IMR-90 (cell line): ENCODE measurements at regions not wholly inside any gene's neighbourhood (a gene's known extent, or its start where the extent isn't known, plus 50 kb on each side); places are given as distances from the start of the nearest gene placed in this dataset.

Source experiments
- ATAC-seq: fragments of 200-7000 bp; cut with Tn5 transposase; 2 replicates; pipeline ENCODE4 v1.9.1; 2020; ENCODE audit warnings: low read depth, mild to moderate bottlenecking, moderate library complexity
- BruUV-seq: library from RNA; stranded (reverse); fragments of 400-500 nt; replicated peaks from 2 replicates; lab custom pipeline; 2021; lab: Mats Ljungman, UMichigan
- CTCF ChIA-PET: fragments of 300-600 bp; formaldehyde crosslinking; extraction: SDS; loops from one replicate; lab custom pipeline; 2021; ENCODE audit warnings: antibody characterized with exemption; lab: Yijun Ruan, JAX
- POLR2A ChIA-PET: fragments of 300-600 bp; sonication (Branson Sonifier 250); formaldehyde crosslinking; loops from one replicate; lab custom pipeline; 2022; ENCODE audit warnings: antibody characterized with exemption; ENCODE audit not compliant: unreplicated experiment; lab: Charles Lee
- DNase-seq: peaks from one replicate; pipeline ENCODE4 v3.0.0; 2013
- H2AFZ ChIP-seq: replicated peaks from 2 replicates; pipeline ENCODE3; 2013; ENCODE audit warnings: low read length, mild to moderate bottlenecking; ENCODE audit not compliant: poor library complexity
- H2AK5ac ChIP-seq: 2 replicates; pipeline ENCODE4 v1.6.1; 2013; ENCODE audit warnings: low read depth, low read length, inconsistent platforms
- H2AK9ac ChIP-seq: replicated peaks from 2 replicates; pipeline ENCODE3; 2013; ENCODE audit warnings: mild to moderate bottlenecking, low read depth, low read length, moderate library complexity; ENCODE audit not compliant: poor library complexity
- H2BK120ac ChIP-seq: 2 replicates; pipeline ENCODE4 v1.6.1; 2013; ENCODE audit warnings: low read depth, low read length, inconsistent platforms
- H2BK15ac ChIP-seq: 3 replicates; pipeline ENCODE4 v1.6.1; 2013; ENCODE audit warnings: low read depth, low read length, inconsistent platforms
- H2BK20ac ChIP-seq: 2 replicates; pipeline ENCODE4 v1.6.1; 2013; ENCODE audit warnings: low read depth, mild to moderate bottlenecking, inconsistent platforms, low read length, moderate library complexity
- H2BK5ac ChIP-seq: 2 replicates; pipeline ENCODE4 v1.6.1; 2013; ENCODE audit warnings: mild to moderate bottlenecking, low read depth, low read length, inconsistent platforms; ENCODE audit not compliant: poor library complexity, severe bottlenecking
- H3K14ac ChIP-seq: replicated peaks from 2 replicates; pipeline ENCODE4 v1.6.1; 2013; ENCODE audit warnings: low read depth, low read length, inconsistent platforms
- H3K18ac ChIP-seq: 2 replicates; pipeline ENCODE4 v1.6.1; 2013; ENCODE audit warnings: low read depth, low read length, control low read depth
- H3K23ac ChIP-seq: 2 replicates; pipeline ENCODE4 v1.6.1; 2013; ENCODE audit warnings: low read depth, low read length, inconsistent platforms
- H3K27ac ChIP-seq: 2 replicates; pipeline ENCODE4 v1.5.1; 2013; ENCODE audit warnings: mild to moderate bottlenecking, control low read depth, low read length; ENCODE audit not compliant: insufficient read depth
- H3K27me3 ChIP-seq: 2 replicates; pipeline ENCODE4 v1.6.1; 2013; ENCODE audit warnings: low read length; ENCODE audit not compliant: control insufficient read depth, insufficient read depth
- H3K36me3 ChIP-seq: 2 replicates; pipeline ENCODE4 v1.6.1; 2013; ENCODE audit warnings: low read length, mixed read lengths; ENCODE audit not compliant: control insufficient read depth, insufficient read depth
- H3K4ac ChIP-seq: 2 replicates; pipeline ENCODE4 v1.6.1; 2013; ENCODE audit warnings: low read depth, low read length, inconsistent platforms
- H3K4me1 ChIP-seq: 2 replicates; pipeline ENCODE4 v1.6.1; 2013; ENCODE audit warnings: low read length, mixed read lengths; ENCODE audit not compliant: control insufficient read depth, insufficient read depth
- H3K4me2 ChIP-seq: 2 replicates; pipeline ENCODE4 v1.6.1; 2013; ENCODE audit warnings: low read depth, mild to moderate bottlenecking, control low read depth, low read length, moderate library complexity
- H3K4me3 ChIP-seq: 2 replicates; pipeline ENCODE4 v1.5.1; 2013; ENCODE audit warnings: low read depth, mild to moderate bottlenecking, control low read depth, low read length, moderate library complexity; ENCODE audit not compliant: insufficient read depth
- H3K56ac ChIP-seq: 2 replicates; pipeline ENCODE4 v1.6.1; 2013; ENCODE audit warnings: low read length, inconsistent platforms; ENCODE audit not compliant: insufficient read depth; ENCODE audit errors: extremely low read depth
- H3K79me1 ChIP-seq, 2 experiments: 2 replicates each; pipeline ENCODE4 v1.6.1; 2013; ENCODE audit warnings: low read length in 2 of 2, inconsistent platforms in 1 of 2, low read depth in 1 of 2
- H3K9ac ChIP-seq: 2 replicates; pipeline ENCODE4 v1.6.1; 2013; ENCODE audit warnings: low read depth, low read length, control low read depth
- H3K9me1 ChIP-seq: 2 replicates; pipeline ENCODE4 v1.6.1; 2013; ENCODE audit warnings: low read length, inconsistent platforms; ENCODE audit not compliant: insufficient read depth
- H3K9me3 ChIP-seq: 2 replicates; pipeline ENCODE4 v1.6.1; 2013; ENCODE audit warnings: low read length; ENCODE audit not compliant: control insufficient read depth, insufficient read depth
- H4K20me1 ChIP-seq: 2 replicates; pipeline ENCODE4 v1.6.1; 2013; ENCODE audit warnings: low read length, inconsistent platforms; ENCODE audit not compliant: insufficient read depth
- H4K5ac ChIP-seq: 2 replicates; pipeline ENCODE4 v1.6.1; 2013; ENCODE audit warnings: mild to moderate bottlenecking, low read depth, low read length, control low read depth
- H4K8ac ChIP-seq, 2 experiments: 2 replicates each; pipeline ENCODE4 v1.6.1; 2013; ENCODE audit warnings: low read depth in 2 of 2, low read length in 2 of 2, control low read depth in 1 of 2, inconsistent platforms in 1 of 2
- H4K91ac ChIP-seq: 2 replicates; pipeline ENCODE4 v1.6.1; 2013; ENCODE audit warnings: low read depth, low read length, inconsistent platforms; ENCODE audit not compliant: insufficient read depth
- RAD21 ChIP-seq: IDR thresholded peaks from 2 replicates; pipeline ENCODE4 v1.6.1; 2012; ENCODE audit warnings: low read length, improper control_type of control experiment
- SMC3 ChIP-seq: fragments of 150-350 bp; IDR thresholded peaks from 2 replicates; pipeline ENCODE4 v1.6.1; 2016; ENCODE audit warnings: low read depth, mild to moderate bottlenecking, antibody characterized with exemption, low read length, moderate library complexity
- whole genome bisulfite sequencing, 2 experiments: methylation state at CpG; one replicate each; pipeline versions ENCODE4 v1.1.5 to v1.1.7; 2013; ENCODE audit warnings: missing lambda C conversion rate in 2 of 2; ENCODE audit not compliant: insufficient read length in 1 of 2; ENCODE audit errors: extremely low coverage in 2 of 2; 5-methylcytosine and 5-hydroxymethylcytosine counted together
- dilution Hi-C: fragments of 300-500 bp; cut with HindIII; formaldehyde crosslinking; loops from one replicate; pipeline ENCODE4 v1.14.3; 2018; ENCODE audit warnings: low sequenced_read_pairs; ENCODE audit not compliant: unreplicated experiment
- in situ Hi-C: fragments of 300-500 bp; cut with MboI; formaldehyde crosslinking; loops from 3 replicates; pipeline ENCODE4 v1.14.3; 2019; ENCODE audit warnings: low sequenced_read_pairs, inconsistent platforms, mixed read lengths
- intact Hi-C: fragments of 100-400 bp; cut with micrococcal nuclease; formaldehyde crosslinking; loops from 2 replicates; pipeline ENCODE4 v1.10.0; 2022

DNA sequence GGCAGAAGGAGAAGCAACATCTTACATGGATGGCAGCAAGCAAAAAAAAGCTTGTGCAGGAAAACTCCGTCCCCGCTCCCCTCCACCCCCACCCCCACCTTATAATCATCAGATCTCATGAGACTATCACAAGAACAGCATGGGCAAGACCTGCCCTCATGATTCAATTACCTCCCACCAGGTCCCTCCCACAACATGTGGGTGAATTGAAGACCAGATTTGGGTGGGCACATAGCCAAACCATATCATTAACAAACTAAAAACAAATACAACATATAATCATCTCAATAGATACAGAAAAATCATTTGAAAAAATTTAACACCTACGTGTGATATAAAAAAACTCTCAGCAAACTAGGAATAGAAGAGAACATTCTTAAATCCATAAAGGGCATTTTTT, 88.8 kb downstream of the BUD13 start:
- H4K8ac ChIP-seq, result no peak overlapping the region
- no peaks in the 10 kb centered on the region for H4K20me1 ChIP-seq
- ChIA-PET POLR2A (no interaction called here), CTCF (no interaction called here)
- H2AFZ ChIP-seq, result no peak overlapping the region
- BruUV-seq, result no TSS peak
- H3K27ac ChIP-seq, result no peak overlapping the region
- H2AK5ac ChIP-seq, result no peak overlapping the region
- in situ Hi-C loops, result loop anchor here (10.0 to 25.0 kb wide), 2 partner anchors 469 to 1347 kb away; no protein-coding TSS in a partner anchor
- H3K23ac ChIP-seq, result no peak overlapping the region
- no peaks in the 10 kb centered on the region for H3K9me1 ChIP-seq
- no peak overlapping the region for H2AK9ac ChIP-seq
- no peak overlapping the region for H2BK15ac ChIP-seq
- dilution Hi-C loops, result no loop called here
- no peak overlapping the region for H2BK5ac ChIP-seq
- no peak overlapping the region for H3K4ac ChIP-seq
- intact Hi-C loops, result no loop called here
- DNase-seq (no peak), ATAC-seq (no peak)
- H4K5ac ChIP-seq, result no peak overlapping the region
- no peak overlapping the region for H3K4me3 ChIP-seq
- H3K56ac ChIP-seq, result no peak overlapping the region
- H3K9ac ChIP-seq, result no peak overlapping the region
- H3K36me3 ChIP-seq, result no peaks in the 10 kb centered on the region
- H3K18ac ChIP-seq, result no peak overlapping the region
- H3K14ac ChIP-seq, result no peak overlapping the region
- H2BK120ac ChIP-seq, result no peak overlapping the region
- no peak for TF ChIP-seq SMC3
- TF ChIP-seq RAD21, result no peak
- no CpG with 5 or more reads among the region's 3 CpGs for WGBS, 2 experiments
- peaks cover 4% of the 10 kb centered on the region for H3K27me3 ChIP-seq
- H4K91ac ChIP-seq, result no peak overlapping the region
- no peaks in the 10 kb centered on the region for H3K4me1 ChIP-seq
- H3K79me1 ChIP-seq, result no peaks in the 10 kb centered on the region
- H2BK20ac ChIP-seq, result no peak overlapping the region
- no peaks in the 10 kb centered on the region for H3K9me3 ChIP-seq
- no peak overlapping the region for H3K4me2 ChIP-seq
